ENCODE measurements at regions not wholly inside any gene's neighbourhood (a gene's known extent, or its start where the extent isn't known, plus 50 kb on each side); places are given as distances from the start of the nearest gene placed in this dataset.

GRCh38 chr9:91042541-91042940 lies 240.9 kb downstream of the SYK start:
- H3K27me3 ChIP-seq = no peaks in the 10 kb centered on the region
- WGBS, 3 donors = 73 to 81% (median 79%) methylated on average over 5 of the region's 5 CpGs
- H3K4me1 ChIP-seq (ENCODE audit: insufficient read depth) = peaks cover 14% of the 10 kb centered on the region
- H3K4me3 ChIP-seq = no peak overlapping the region
- no peaks in the 10 kb centered on the region for H3K9me3 ChIP-seq
- TF ChIP-seq POLR2A (IDR thresholded peaks at IDR 0.05) (no peak), CTCF (IDR thresholded peaks at IDR 0.05) (no peak), EP300 (IDR thresholded peaks at IDR 0.05) (no peak)
- DNase-seq = no peak
- no peaks in the 10 kb centered on the region for H3K36me3 ChIP-seq
- H3K27ac ChIP-seq = no peak overlapping the region
- intact Hi-C loops (cut with DNase I) = loop anchor here in 1 of 4 donors (10.0 kb wide), 1 partner anchor 142 kb away; no protein-coding TSS in a partner anchor

- H3K27me3 ChIP-seq = no peaks in the 10 kb centered on the region
- H3K4me1 ChIP-seq (ENCODE audit: insufficient read depth) = peaks cover 10% of the 10 kb centered on the region
- H3K9me3 ChIP-seq = no peaks in the 10 kb centered on the region
- no peak for TF ChIP-seq POLR2A (IDR thresholded peaks at IDR 0.05)
- peak in 1 of 3 donors; percentile 40 for TF ChIP-seq CTCF (IDR thresholded peaks at IDR 0.05)
- peak in 3 of 5 donors; percentile 34 to 78 (median 38) for DNase-seq
- WGBS, 3 donors = 36 to 44% (median 38%) methylated on average over 18 of the region's 18 CpGs
- no peaks in the 10 kb centered on the region for H3K36me3 ChIP-seq
- intact Hi-C loops (cut with DNase I) = loop anchor here in 1 of 4 donors (10.0 kb wide), 1 partner anchor 142 kb away; no protein-coding TSS in a partner anchor
- H3K27ac ChIP-seq = no peak overlapping the region
- no peak overlapping the region for H3K4me3 ChIP-seq
These were observed 241.6 kb downstream of the SYK start for GRCh38 chr9:91043056-91043810.

- Histone ChIP-seq H3K4me1 (ENCODE audit: insufficient read depth) (peaks cover 6% of the 10 kb centered on the region), H3K4me3 (no peak overlapping the region), H3K27me3 (no peaks in the 10 kb centered on the region), H3K36me3 (no peaks in the 10 kb centered on the region), H3K27ac (no peak overlapping the region), H3K9me3 (no peaks in the 10 kb centered on the region)
- 70 to 91% (median 88%) methylated on average over 5 of the region's 5 CpGs for WGBS, 3 donors
- DNase-seq = no peak
- intact Hi-C loops (cut with DNase I) = loop anchor here in 1 of 4 donors (10.0 kb wide), 1 partner anchor 141 kb away; no protein-coding TSS in a partner anchor
- TF ChIP-seq CTCF (IDR thresholded peaks at IDR 0.05) (no peak), POLR2A (IDR thresholded peaks at IDR 0.05) (no peak), EP300 (IDR thresholded peaks at IDR 0.05) (no peak)
These were observed 242.2 kb downstream of the SYK start for GRCh38 chr9:91043811-91044175.

GRCh38 chr9:91044354-91044753 lies 242.7 kb downstream of the SYK start:
- H3K36me3 ChIP-seq = no peaks in the 10 kb centered on the region
- H3K27ac ChIP-seq = no peak overlapping the region
- no peaks in the 10 kb centered on the region for H3K27me3 ChIP-seq
- TF ChIP-seq CTCF (IDR thresholded peaks at IDR 0.05) (no peak), POLR2A (IDR thresholded peaks at IDR 0.05) (no peak), EP300 (IDR thresholded peaks at IDR 0.05) (no peak)
- intact Hi-C loops (cut with DNase I) = loop anchor here in 1 of 4 donors (10.0 kb wide), 1 partner anchor 140 kb away; no protein-coding TSS in a partner anchor
- no peak overlapping the region for H3K4me3 ChIP-seq
- 85 to 92% (median 91%) methylated on average over 3 of the region's 3 CpGs for WGBS, 3 donors
- no peaks in the 10 kb centered on the region for H3K9me3 ChIP-seq
- no peak for DNase-seq
- H3K4me1 ChIP-seq (ENCODE audit: insufficient read depth) = peaks cover 2% of the 10 kb centered on the region

Measured in ovary (tissue), 7 donors.